AG09309 (cell line): ENCODE measurements at regions not wholly inside any gene's neighbourhood (a gene's known extent, or its start where the extent isn't known, plus 50 kb on each side); places are given as distances from the start of the nearest gene placed in this dataset.

Source experiments
- DNase-seq: peaks from one replicate; pipeline ENCODE4 v3.0.0-alpha.2; 2010; ENCODE audit warnings: low read depth
- H3K4me3 ChIP-seq: 2 replicates; pipeline ENCODE4 v1.5.1; 2011; ENCODE audit warnings: mild to moderate bottlenecking, low read depth, low read length, moderate library complexity; ENCODE audit not compliant: control insufficient read depth
- TF ChIP-seq, protein P1 (sequence below): IDR thresholded peaks from 2 replicates; pipeline ENCODE4 v1.5.1; 2011; ENCODE audit warnings: mild to moderate bottlenecking, low read depth, low read length, inconsistent platforms; ENCODE audit not compliant: insufficient read depth, control insufficient read depth; ENCODE audit errors: missing control alignments

DNA sequence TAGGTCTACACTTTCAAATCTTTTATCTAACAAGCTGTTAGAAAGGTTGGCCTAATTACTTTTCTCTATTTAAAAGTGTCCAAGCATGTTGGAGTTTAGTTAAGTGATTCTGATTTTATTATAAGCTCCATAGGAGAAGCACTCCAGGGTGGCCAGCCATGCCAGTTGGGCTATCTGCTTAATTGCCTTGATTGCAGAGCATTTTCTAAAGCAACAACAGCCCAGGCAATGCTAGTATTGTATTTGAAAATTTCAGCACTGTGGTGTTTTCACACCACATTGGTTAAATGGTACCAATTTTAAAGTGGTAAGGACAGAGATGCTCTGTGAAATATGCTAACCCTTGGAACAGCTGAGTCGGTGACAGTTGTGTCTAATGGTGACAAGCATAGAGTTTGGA, 510.5 kb upstream of the CDH8 start:
- TF ChIP-seq, protein P1, sequence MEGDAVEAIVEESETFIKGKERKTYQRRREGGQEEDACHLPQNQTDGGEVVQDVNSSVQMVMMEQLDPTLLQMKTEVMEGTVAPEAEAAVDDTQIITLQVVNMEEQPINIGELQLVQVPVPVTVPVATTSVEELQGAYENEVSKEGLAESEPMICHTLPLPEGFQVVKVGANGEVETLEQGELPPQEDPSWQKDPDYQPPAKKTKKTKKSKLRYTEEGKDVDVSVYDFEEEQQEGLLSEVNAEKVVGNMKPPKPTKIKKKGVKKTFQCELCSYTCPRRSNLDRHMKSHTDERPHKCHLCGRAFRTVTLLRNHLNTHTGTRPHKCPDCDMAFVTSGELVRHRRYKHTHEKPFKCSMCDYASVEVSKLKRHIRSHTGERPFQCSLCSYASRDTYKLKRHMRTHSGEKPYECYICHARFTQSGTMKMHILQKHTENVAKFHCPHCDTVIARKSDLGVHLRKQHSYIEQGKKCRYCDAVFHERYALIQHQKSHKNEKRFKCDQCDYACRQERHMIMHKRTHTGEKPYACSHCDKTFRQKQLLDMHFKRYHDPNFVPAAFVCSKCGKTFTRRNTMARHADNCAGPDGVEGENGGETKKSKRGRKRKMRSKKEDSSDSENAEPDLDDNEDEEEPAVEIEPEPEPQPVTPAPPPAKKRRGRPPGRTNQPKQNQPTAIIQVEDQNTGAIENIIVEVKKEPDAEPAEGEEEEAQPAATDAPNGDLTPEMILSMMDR, result no peak
- DNase-seq, result no peak
- no peak overlapping the region for H3K4me3 ChIP-seq

DNA sequence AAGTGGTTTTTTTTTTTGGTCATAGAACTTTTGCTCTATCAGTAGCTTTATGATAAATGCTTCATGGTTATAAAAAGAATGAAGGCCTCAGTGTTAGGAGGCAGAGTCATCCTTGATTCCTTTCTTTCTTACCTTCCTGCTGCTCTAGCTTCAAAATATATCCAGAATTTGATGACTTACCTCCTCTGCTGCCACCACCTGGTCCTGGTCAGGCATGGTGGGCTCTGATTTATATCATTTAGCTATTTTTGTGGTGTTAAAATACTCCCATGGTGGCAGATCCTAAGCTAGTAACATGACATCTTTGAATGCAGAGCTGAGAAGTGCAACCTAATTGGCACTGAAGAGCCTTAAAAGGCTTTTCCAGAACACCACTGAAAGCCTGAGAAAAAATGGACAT, 508.8 kb upstream of the CDH8 start:
- DNase-seq, result no peak
- H3K4me3 ChIP-seq, result no peak overlapping the region
- TF ChIP-seq, protein P1, result no peak

- TF ChIP-seq, protein P1, result no peak
- H3K4me3 ChIP-seq, result no peak overlapping the region
- no peak for DNase-seq
Observed at GRCh38 chr16:62543516-62543915, 507.3 kb upstream of the CDH8 start.

DNA sequence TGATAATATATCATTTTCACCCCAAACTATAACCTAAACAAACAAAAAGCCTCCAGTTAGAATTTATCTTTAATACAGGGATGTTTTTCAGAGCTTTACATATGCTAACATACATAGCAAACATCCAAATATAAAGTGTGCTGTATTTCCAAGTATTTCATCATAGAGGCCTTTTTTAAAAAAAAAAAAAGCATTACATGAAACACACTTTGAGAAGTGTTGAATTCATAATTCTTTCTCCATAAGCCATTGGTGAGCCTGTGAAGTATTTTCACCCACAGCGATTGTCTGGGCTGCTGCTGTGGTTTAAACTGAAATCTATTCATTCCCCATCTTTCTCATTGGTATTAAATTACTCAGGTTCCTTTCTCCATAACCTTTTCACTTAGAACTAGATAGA, 503.4 kb upstream of the CDH8 start:
- no peak overlapping the region for H3K4me3 ChIP-seq
- TF ChIP-seq, protein P1, result no peak
- no peak for DNase-seq

DNA sequence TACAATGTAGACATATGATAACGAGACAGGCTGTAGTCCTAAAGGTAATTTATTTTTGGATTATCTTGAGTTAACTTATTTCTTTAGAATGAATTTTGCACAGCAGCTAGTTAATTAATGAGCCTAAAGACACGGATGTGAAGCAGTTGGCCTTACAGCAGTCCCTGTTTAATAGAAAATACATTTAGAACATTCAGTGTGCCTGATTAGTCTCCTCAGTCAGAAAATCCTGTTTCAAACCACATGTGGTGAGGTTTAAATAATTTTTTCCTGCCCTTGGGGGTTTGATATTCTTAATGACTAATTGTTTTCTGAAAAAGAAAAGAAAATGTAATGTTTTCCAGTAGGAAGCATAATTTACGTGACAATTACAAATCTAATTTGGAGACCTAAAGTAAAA, 494.2 kb upstream of the CDH8 start:
- no peak for DNase-seq
- no peak overlapping the region for H3K4me3 ChIP-seq
- TF ChIP-seq, protein P1, result no peak

DNA sequence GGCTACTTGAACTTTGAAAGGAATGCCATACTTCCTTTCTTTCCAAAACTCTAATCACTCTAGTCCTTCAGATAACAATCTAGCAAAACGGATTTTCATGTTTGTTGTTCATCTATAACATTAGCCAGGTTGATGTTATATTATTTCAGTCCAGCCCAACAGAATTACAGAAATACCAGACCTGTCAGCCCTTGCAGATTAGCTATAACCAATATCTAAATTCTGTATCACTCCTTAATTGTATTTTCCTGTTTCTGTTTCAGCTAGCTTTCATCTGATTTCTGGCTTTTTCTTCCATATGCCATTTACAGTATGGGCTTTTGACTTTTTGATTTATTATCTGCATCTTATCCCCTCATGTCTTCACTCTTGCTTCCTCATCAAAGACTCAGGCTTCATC, 479.8 kb upstream of the CDH8 start:
- TF ChIP-seq, protein P1, result no peak
- no peak overlapping the region for H3K4me3 ChIP-seq
- DNase-seq, result no peak

DNA sequence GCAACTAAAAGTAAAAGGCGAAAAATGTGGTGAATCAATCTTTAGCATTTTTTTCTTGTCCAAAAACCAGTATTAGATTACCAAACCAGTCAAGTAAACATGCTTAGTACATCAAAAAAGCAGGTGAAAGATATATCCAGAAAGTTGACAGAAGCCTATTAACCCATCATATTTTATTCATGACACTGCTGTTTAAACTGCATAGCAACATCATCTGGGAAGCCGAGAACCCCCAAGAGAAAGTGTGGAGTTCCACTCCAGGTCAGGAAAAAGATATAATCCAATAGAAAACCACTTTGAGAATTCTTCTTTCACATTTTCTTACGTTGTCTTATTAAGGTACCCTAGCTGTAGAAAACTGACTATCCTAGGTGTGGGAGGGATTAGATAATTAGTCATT, 466.8 kb upstream of the CDH8 start:
- TF ChIP-seq, protein P1, result no peak
- no peak overlapping the region for H3K4me3 ChIP-seq
- no peak for DNase-seq
